SKM-1 treated with dmso at 0.1 percent for 144 hours (cell line): ENCODE measurements at regions not wholly inside any gene's neighbourhood (a gene's known extent, or its start where the extent isn't known, plus 50 kb on each side); places are given as distances from the start of the nearest gene placed in this dataset.
"Not testable (repeated sequence)": the region's sequence is repeated elsewhere in the genome, so short reads cannot be mapped to it uniquely, and the experiment has no call there.

Source experiments
- DNase-seq: peaks from one replicate; lab custom pipeline; 2025; ENCODE audit not compliant: unreplicated experiment; lab: John Stamatoyannopoulos, UW

DNA sequence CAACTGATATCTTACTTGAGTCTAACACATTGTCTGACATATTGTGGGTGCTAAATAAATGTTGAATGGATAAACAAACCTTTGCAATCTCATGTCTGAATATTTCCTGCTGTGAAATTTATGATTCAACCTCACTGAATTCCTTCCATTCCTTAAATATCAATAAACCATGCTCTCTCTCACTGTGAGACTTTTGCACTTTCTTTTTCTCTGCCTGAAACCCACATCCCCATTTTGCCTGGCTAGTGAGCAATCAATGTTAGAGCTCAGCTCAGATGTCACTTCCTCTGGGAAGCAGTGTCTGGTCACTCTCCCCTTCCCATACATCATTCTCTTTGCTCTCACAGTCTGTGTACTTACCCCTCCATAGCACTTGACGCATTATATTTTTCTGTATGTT lies 383.7 kb upstream of the TRPC7 start:
- DNase-seq: no peak

DNA sequence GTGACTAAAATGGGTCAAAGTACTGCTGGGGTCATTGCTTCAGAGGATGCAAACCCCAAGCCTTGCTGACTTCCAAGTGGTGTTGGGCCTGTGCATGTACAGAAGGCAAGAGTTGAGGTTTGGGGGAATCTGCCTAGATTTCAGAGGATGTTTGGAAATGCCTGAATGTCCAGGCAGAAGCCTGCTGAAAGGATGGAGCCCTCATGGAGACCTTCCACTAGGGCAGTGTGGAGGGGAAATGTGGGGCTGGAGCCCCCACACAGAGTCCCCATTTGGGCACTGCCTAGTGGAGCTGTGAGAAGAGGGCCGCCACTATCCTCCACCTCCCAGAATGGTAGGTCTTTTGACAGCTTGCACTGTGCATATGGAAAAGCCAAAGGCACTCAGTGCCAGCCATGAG lies 377.7 kb upstream of the TRPC7 start:
- DNase-seq: no peak

DNA sequence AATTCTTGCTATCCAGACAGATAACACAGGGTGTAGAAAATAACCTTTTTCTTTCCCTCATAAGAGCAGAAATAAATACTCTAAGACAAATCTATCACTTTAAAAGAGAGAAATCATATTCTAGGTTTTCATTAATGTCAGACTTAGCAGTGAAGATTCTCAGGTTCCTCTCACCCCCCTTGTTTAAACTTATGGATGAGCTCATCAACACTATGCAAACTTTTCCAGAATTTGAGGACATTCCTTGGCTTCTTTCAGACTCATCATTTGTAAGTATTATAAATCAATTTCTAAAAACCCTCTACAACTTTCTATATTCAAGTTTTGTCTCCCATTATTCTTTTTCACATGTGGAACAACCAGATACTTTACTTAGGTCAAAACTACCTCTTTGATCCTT lies 374.9 kb upstream of the TRPC7 start:
- no peak for DNase-seq

DNA sequence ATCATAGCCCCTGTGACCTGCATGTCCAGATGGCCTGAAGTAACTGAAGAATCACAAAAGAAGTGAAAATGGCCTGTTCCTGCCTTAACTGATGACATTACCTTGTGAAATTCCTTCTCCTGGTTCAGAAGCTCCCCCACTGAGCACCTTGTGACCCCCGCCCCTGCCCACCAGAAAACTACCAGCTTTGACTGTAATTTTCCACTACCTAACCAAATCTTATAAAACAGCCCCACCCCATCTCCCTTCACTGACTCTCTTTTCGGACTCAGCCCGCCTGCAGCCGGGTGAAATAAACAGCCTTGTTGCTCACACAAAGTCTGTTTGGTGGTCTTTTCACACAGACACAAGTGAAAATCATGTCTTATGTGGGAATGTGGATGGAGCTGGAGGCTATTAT lies 373.9 kb upstream of the TRPC7 start:
- not testable (repeated sequence) for DNase-seq

DNA sequence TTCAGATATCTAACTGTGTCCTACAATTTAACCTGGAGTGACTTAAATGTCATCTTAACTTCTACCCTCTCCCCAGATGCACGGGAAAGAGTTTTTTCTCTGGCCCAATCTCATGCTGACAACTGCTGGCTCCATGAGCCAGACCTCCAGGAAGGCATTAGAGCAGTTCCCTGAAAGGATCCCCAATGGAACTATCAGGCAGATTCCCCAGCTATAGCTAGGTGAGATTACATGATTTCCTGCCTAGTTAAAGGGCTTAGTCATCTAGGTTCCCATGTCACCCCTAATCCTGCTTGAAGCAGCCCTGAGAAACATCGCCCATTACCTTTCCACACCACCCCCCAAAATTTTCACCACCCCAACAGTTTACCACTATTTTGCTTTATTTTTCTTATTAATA lies 373.5 kb upstream of the TRPC7 start:
- no peak for DNase-seq

DNA sequence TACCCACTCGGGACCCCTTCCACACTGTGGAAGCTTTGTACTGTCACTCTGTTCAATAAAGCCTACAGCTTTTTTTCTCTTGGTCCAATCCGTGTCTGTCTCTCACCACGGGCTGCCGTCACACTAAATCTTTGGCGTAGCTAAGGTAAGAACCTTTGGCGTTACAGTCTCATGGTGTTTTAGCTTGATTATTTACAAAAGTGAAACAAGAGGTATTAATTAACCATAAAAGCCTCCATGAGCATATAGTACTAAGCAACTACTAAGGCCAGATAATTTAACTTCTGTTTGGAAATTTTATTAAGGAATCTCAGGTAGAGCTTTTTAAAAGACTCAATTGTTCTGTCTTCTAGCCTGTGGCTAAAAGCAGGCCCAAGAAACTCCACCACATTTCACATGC lies 370.7 kb upstream of the TRPC7 start:
- DNase-seq: no peak

DNA sequence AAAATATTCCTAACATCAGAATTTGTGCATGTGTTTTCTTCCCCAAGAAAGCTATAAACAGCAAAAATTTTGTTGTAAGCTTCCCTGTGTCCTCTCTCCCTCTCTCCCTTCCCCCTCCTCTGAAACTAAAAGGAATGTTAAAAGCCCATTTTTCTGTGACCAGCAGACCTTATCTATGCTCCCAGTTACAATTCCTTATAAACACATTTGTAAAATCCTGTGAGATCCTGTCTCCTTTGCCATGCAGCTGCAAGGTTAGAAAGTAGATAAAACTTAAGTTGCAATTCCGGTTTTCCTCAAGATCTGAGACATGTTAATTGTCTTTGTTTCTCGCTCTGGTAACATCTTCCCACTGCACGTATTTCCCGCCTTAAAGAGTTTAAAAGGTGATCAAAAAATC lies 370.3 kb upstream of the TRPC7 start:
- DNase-seq: not testable (repeated sequence)

DNA sequence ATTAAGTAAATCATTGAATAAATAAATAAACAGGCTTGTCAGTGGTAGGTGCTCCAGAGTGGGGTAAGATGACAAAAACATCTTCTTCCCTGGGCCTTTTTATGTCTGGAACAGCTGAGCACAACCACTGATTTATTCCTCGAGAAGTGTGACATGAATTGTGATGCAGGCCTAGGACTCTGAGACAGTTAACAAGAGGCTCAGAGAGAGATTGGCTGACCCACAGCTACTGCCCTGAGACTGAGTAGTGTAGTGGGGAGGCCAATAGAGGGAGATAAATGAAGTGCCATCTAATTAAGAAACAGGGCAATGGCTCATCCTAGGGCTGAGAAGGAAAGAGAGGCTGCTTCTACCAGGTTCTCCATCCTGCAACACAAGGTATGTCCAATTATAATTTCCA lies 369.3 kb upstream of the TRPC7 start:
- DNase-seq: no peak

DNA sequence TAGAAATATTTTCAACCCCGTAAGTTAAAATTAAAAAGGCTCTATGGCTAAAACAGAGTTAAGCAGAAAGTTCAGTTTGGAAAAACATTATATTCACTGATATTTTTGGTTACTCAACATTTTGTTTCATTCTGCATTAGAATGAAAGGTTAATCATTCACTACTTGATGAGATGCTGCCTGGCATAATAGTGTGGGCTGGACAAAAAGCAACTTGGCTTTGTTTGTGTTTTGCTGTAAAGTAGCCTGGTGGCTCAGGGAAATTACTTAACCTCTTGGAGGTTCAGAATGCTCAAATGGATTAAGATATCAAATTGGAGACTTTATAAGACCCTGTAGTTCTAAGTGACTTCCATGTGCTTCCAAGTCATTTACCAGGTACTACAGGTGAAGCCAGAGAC lies 367.4 kb upstream of the TRPC7 start:
- DNase-seq: no peak

DNA sequence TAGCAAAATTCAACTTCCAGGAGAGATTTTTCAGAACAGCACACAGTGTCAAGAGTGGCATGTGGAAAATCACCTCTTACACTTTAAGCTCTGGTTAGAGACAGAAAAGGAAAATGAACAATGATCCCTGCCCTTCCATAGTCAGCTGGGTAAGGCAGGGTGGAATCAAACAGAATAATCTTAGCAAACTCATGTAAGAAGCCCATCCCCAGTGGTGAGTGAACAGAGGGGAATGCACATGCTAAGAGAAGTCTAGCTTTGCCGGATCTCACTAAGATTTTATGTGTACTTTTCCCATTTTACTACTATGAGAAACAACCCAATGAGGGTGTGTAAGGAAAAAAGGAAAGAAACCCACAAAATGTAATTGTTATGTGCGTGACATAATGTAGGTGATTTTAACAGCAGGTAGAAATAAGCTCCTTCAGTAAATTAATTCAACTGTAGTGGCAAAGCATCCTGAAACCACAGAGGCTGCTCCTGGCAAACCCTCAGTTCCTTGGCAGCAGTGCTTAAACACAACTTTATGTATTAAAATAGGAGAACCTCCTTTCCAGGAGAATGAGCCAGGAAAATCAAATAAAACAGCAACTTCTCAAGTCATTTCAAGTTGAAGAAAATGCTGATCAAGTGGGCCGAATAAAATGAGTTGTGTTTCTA lies 366.0 kb upstream of the TRPC7 start:
- DNase-seq: no peak

DNA sequence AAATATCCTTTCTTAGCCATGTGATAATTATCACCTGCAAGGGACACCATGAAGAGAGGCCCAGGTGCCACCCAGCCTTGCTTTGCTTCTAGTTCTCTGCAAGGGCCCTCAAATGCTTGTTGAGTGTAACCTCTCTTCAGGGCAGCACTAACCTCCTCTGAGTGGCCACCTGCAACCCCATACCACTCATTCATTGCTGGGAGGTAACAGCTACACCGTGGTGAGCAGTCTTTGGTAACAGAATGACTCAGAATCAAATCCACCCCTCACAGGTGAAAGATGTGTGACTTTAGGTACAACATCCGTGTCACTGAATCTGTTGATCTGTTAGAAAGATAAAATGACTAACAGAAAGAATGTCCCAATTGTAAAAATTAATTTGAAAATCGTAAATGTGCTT lies 365.1 kb upstream of the TRPC7 start:
- no peak for DNase-seq

DNA sequence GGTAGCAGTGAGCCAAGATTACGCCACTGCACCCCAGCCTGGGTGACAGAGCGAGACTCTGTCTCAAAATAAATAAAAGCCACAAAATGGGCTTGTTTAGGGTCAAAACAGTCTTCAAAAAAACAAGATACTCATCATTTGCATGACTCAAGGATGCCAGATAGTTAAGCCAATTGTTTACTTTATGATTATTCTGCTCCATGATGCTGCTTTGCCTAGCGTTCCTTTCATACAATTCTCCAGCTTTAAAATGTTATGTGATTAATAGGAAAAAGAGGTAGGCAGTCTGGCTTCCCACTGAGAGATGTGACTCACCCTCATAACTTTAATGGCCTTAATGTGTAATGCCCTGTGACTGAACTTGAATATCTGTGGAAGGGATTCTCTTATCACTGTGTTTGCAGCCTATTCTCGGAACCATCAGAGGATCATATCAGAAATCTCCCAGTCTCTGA lies 364.6 kb upstream of the TRPC7 start:
- DNase-seq: no peak

DNA sequence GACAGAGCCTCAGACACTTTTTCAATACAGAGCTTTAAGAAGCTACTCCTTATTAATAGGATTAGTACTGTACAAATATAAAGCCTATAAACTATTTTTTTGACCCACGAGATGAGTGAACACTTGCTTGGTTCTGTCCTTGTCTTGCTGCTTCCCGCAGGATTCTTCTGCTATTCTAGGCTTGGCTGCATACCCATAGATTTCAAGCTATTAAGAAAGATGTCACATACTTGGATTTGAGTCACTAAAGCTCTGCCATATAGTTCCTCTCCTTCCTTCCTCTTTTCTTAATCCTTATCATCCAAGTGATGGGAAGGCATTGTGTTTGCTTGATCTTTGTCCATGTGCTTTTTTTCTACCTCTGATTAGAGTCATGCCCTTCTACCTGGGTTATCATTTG lies 361.2 kb upstream of the TRPC7 start:
- peak; percentile 1 for DNase-seq

DNA sequence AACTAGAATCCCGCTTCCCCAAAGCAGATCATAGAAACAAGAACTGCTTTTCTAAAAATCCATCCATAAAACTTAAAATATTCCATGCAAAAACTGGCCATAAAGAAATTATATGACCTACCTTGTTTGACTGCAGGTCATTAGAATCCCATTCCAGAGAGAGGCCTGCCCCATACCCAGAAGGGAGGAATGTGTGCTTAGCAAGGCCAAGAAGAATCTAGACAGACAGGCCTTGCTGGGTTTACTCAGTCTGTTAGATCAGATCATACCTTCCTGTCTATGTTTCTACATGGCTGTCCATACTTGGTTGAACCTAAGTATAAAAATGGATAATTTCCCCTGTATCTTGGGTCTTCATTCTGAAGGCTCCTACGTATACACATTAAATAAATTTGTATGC lies 358.8 kb upstream of the TRPC7 start:
- no peak for DNase-seq

DNA sequence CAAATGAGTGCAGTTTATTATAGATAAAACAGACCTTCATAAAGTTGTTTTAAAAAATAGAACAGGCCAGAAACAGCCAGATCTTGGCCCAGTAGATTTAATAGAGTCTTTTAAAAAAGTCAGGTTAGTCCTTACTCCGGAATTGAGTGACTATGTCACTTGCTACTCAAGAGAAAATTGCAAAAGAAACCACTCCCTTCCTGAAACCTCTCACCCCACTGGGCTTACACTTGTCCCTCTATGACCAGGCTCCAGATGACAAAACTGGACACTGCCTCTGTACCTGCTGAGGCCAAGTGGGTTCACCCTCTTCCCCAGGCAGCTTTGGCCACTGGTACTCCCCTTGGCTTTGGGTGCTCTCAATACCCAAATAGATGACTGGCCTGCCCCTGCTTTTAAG lies 357.2 kb upstream of the TRPC7 start:
- DNase-seq: no peak

DNA sequence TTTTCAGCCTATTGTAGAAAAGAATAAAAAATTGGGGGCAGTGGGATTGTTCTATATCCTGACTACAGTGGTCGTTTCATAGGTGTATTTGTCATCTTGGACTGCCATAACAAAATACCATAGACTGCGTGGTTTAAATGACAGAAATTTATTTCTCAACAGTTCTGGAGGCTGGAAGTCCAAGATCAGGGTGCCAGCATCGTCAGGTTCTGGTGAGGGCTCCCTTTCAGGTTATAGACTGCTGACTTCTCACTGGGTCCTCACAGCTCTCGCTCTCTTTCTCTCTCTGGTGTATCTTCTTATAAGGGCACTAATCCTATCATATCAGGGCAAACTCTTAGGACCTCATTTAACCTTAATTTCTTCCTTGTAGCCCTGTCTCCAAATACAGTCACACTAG lies 356.7 kb upstream of the TRPC7 start:
- no peak for DNase-seq

DNA sequence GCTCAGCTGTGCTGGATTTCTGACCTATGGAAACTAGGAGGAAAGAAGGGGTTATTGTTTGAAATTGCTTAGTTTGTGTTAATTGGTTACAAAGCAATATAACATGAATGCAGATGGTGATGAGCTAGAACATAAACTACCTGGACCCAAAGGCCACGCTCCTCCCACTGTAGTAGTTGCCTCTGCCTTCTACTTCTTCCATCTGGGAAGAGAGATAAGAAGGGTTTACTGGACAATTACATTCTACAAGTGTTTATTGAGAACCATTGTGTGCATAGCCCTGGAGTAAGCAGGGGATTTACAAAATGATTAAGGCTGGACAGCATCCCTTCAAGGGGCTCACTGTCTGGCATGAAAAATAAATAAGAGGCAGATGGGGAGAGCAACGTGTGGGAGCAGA lies 355.3 kb upstream of the TRPC7 start:
- DNase-seq: no peak

DNA sequence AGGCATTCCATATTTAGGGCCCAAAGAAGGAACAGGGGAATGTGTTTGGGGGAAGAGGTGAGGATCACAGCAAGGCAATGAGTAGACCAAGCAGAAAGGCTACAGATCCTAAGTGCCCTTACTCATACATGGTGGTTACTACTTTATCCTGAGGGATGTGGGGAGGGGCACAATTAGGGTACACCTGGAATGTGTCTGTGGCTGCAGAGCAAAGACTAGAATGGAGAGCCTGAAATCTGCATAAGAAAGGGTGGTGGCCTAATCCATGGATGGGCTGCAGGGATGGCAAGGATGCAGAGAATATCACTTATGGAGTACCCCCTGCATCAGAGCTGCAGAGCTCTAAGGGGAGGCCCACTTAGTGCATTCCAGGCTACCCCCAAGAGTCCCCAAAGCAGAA lies 352.6 kb upstream of the TRPC7 start:
- DNase-seq: no peak

DNA sequence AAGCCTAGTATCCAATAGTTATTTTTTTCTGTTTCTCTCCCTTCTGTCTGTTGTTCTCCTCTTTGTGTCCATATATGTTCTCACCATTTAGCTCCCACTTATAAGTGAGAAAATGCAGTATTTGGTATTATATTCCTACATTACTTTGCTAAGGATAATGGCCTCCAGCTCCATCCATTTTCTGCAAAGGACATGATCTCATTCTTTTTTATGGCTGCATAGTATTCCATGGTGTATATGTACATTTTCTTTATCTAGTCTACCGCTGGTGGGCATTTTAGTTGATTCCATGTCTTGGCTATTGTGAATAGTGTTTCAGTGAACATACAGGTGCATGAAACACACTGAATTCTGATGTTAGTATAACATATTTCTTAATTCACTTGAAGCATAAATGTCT lies 348.9 kb upstream of the TRPC7 start:
- no peak for DNase-seq

DNA sequence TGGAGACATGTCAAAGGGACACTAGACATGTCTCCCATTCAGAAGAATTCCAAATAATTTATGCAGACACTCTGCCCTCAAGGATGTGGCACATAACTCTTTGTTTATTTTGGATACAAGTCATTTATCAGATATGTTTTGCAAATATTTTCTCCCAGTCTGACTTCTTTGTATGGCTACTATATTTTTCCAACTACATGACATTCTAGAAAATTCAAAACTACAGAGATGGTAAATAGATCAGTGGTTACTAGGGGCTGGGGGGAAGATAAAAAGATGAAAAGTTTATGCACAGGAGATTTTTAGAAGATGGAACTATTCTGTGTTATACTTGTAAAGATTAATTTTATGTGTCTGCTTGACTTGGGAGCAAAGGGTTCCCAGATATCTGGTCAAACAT lies 347.3 kb upstream of the TRPC7 start:
- DNase-seq: no peak

DNA sequence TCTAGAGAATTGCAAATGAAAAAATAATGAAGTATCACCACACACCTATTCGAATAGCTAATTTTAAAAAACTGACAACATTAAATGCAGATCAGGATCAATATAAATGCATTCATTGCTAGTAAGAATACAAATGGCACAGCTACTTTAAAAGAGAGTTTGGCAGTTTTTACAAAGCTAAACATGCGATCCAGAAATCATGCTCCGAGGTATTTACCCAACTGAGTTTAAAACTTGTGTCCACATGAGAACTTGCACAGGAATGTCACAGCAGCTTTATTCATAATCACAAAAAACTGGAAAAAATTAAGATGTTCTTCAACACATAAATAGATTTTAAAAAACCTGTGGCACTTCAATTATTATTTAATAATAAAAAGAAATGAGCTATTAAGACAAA lies 345.5 kb upstream of the TRPC7 start:
- DNase-seq: no peak

DNA sequence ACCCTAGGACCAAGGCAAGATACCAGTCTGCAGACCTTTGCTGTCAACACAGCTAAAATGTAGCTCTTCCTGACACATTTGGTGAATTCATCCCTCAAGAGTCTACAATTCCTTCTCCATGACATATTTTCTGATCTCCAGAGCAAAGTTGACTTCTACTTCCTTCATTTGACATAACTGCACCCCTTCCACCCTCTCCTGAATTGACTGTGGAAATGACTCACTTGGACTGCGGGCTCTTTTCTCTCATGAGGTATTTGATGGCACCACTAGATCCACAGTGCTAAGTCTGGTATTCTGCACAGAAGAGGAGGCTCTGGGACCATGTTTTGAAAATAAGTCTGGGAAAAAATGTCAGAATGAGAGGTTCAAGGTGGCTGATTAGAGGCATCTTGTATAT lies 338.4 kb upstream of the TRPC7 start:
- DNase-seq: no peak

DNA sequence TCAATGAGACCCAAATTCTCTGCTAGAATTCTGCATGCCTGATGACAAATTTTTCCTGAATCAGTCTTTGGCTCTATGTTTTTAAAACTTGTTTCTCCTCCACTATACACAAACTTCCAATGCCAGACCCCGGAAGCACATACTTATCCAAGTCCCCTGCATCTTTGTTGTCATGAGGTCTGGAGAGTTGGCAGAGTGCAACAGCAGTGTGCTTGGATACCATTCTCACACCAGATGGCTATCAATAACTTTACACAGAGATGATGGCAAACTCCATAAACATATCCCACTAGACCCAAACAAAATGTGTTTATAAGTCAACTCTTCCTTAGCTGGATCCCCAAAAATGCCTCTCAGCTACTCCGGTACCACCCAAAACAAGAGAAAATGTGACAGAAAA lies 337.7 kb upstream of the TRPC7 start:
- DNase-seq: no peak

DNA sequence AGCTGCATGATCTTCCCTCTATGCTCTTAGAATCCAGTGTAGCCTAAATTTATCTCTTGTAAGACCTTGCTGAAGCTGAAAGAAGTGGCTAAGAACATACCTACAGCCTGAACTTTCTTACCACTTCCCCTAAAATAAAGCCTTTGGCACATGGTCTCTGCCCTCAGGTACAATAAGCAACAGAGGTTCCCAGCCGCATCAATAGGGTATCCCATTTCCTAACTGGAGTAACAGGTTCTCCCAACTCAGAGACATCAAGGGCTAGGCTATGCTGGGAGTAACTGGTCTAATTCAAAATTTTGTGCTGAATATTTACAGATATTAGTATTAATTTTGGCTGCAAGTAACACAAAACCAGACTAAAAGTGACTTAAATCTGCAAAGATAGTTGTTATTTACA lies 335.8 kb upstream of the TRPC7 start:
- no peak for DNase-seq
